SW 1271 (cell line): ENCODE measurements at regions not wholly inside any gene's neighbourhood (a gene's known extent, or its start where the extent isn't known, plus 50 kb on each side); places are given as distances from the start of the nearest gene placed in this dataset.
"Not testable (repeated sequence)": the region's sequence is repeated elsewhere in the genome, so short reads cannot be mapped to it uniquely, and the experiment has no call there.

Experiments
- DNase-seq, 2 experiments: peaks; one replicate each; lab custom pipeline; 2025; lab: John Stamatoyannopoulos, UW

DNA sequence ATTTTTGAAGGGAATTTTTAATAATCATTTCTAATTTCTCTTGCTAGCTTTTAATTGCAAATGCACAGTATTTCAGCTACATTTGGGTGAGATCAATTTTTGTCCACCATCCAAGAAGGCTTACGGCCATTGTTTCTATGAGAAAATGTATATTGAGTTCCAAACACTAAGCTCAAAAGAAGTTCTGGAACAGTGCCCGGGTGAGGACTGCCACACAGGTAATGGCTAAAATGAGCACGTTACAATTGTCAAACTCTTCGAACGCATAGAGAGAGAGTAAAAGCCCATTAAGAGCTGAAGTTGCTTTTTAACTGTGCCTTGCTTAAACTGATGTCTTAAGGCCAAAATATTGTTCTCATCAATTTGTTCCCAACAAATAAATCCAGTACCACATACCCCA, 755.0 kb downstream of the DIAPH3 start:
- DNase-seq, result no peak

DNA sequence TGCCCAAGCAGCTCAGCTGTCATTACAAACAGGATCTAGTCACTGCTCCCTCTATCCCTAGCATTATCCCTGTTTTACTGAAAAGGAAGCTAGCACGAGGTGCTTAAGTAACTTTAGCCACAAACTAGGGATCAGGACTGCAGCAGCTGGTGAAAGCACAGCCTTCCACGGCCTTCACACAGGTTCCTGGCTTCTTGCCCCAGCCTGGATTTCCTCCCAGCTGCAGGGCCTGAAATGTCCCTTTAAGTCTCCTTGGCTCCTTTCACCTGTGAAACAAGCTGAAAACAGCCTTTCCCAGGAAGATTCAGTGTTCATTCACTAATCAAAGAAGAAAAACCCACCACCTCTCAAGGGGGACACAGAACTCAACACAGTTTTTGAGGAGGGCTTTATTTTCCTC, 754.5 kb downstream of the DIAPH3 start:
- no peak for DNase-seq

DNA sequence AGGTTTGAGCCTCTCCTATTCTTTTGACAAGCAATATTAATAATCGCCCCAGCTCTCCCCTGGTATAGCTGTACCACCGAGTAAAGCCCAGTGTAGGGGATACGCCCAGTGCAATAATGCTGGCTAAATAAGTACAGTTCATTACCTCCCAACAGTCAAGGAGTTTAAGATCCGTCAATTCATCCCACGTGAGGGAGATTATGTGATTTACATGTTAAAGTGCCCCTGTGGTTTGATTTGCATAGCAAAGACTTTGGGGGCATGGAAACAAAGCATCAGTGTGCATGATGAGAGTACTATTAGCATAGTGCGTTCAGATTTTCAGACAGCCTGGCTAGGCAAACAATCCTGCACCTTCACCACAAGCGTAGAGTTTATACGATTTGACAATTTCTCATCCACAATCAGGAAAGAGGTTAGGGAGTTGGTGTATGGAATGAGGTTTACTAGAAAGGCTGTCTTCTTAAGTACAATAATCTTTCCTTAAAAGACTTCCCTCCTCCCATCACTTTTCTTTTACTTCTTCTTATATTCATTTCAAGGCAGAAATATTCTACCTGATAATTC, 754.0 kb downstream of the DIAPH3 start:
- no peak for DNase-seq

DNA sequence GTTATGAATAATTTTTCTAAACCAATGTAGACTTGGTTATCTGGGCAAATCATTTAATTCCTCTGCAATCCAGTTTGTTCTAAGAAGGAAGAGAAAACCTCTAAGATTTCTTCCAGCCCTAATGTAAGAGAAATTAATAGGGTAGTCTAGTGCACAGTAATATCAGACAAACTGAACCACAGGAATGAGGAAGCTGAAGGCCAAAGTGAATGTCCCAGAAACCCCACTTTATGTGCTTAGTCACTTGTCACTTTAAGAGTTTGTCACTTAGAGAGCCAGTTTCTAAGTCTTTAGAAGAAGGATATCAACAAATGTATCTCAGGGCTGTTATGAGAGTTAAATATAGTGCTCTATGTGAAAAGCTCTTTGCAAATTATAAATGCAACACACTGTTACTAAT, 750.6 kb downstream of the DIAPH3 start:
- DNase-seq, result no peak

DNA sequence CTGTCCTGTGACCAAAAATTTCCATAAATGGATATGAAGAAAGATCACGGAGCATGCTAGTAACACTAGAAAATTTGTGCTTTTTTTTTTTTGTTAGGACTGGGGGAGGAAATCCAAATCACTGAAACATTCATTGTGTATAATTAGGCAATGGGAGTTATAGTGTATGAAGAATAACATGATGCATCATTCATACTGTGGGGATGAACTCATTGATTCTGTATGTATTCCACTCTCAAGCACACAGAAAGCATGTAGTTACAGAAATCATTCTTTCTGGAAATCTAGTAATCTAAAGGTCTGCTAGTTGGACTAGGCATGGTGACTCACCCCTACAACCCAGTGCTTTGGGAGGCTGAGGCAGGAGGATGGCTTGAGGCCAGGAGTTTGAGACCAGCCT, 749.7 kb downstream of the DIAPH3 start:
- no peak for DNase-seq

- DNase-seq, result no peak
Measured at GRCh38 chr13:59415498-59415897, 748.2 kb downstream of the DIAPH3 start.

GRCh38 chr13:59416561-59416960, 747.2 kb downstream of the DIAPH3 start:
- DNase-seq, result no peak

- no peak for DNase-seq
Measured at GRCh38 chr13:59422646-59423045, 741.1 kb downstream of the DIAPH3 start.

GRCh38 chr13:59423708-59424340, 739.9 kb downstream of the DIAPH3 start:
- DNase-seq, result no peak

- no peak for DNase-seq
Measured at GRCh38 chr13:59424661-59425060, 739.1 kb downstream of the DIAPH3 start.

DNA sequence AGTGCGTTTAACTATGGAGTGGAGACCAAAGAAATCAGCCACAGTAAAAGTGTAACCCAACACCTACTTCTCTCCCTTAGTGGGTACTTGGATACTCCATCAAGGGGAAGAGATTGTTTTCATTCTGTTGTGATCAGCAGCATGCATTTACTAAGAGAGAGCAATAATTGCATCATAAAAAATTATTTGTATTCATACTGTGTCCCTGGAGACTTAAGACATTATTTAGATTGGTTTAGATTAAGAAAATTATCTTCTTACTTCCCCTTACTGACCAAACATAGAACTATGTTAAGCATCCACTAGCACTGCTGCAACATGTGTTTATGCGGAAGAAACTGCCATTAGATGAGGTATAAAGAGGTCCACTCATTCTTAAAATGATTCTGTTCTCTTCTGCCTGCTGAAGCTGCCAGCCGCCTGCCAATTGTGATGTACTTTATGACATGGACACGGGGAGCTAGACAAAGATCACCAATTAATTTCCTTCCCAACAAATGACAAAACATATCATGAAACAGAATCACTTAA, 738.5 kb downstream of the DIAPH3 start:
- no peak for DNase-seq

GRCh38 chr13:59435024-59435423, 728.7 kb downstream of the DIAPH3 start:
- DNase-seq, result no peak

GRCh38 chr13:59437544-59438301, 726.0 kb downstream of the DIAPH3 start:
- DNase-seq, result no peak

DNA sequence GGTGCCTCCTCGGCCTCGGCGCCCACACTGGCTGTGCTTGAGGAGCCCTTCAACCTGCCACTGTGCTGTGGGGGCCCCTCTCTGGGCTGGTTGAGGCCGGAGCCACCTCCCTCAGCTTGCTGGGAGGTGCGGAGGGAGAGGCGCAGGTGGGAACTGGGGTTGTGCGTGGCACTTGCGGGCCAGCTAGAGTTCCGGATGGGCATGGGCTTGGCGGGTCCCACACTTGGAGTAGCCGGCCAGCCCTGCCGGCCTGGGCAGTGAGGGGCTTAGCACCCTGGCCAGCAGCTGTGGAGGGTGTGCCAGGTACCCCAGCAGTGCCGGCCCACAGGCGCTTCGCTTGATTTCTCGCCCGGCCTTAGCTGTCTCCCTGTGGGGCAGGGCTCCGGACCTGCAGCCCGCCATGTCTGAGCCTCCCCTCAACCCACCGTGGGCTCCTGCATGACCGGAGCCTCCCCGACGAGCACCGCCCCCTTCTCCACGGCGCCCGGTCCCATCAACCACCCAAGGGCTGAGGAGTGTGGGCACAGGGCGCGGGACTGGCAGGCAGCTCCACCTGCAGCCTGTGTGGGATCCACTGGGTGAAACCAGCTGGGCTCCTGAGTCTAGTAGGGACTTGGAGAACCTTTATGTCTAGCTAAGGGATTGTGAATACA, 723.8 kb downstream of the DIAPH3 start:
- DNase-seq, result no peak

GRCh38 chr13:59441068-59441467, 722.7 kb downstream of the DIAPH3 start:
- DNase-seq, result not testable (repeated sequence)

- DNase-seq, result no peak
Measured at GRCh38 chr13:59441596-59442280, 722.0 kb downstream of the DIAPH3 start.

GRCh38 chr13:59442461-59442860, 721.3 kb downstream of the DIAPH3 start:
- no peak for DNase-seq

- DNase-seq, result no peak
Measured at GRCh38 chr13:59442944-59443486, 720.7 kb downstream of the DIAPH3 start.

DNA sequence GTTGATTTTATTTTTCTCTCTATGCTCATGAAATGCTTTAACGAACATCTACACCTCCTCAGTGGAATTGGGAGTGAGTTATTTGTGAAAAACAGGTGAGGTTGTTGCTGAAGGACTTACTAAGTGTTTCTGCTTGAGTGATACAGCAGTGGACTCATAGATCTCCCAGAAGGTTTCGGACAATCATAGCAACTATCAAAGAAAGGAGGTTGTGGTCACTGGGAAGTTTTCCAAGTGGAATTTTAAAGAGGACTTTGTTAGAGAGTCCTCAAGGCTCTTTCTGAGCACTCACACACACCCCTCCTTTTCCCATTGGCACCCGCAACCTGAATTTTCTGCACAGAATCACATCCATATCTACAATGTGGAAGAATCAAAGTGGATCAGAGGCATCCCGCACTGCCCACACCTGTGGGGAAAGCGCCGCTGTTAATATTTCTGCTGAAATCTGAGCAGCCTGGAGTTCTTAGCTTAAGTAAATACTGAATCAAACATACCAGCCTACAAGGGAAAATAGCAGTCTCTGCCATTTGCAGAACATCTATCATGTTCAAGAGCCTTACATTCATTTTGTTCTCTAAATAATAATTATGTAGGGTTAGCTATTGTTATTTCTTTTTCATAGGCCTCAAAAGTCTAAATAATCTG, 719.4 kb downstream of the DIAPH3 start:
- no peak for DNase-seq

GRCh38 chr13:59445812-59446211, 717.9 kb downstream of the DIAPH3 start:
- no peak for DNase-seq

DNA sequence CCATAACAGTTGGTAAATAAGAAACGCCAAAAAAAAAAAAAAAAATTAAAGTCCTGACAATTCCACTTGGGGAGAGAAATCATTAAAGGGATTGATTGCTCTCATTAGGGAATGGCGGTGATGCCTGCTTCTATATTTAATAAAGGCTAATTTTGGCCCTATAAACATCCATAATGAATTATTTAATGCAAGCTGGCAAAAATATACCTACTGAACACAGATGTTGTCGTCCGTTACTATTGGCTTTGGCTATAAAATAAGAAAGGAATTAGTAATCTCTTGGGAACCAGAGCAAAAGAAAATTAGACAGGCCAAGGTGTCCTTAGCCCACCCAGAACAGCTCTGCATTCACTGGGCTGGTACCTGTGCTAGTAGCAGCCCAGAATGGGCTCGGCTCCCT, 717.3 kb downstream of the DIAPH3 start:
- DNase-seq, result no peak
